CD1c-positive myeloid dendritic cell (primary cell): ENCODE measurements at regions not wholly inside any gene's neighbourhood (a gene's known extent, or its start where the extent isn't known, plus 50 kb on each side); places are given as distances from the start of the nearest gene placed in this dataset.

Source experiments
- DNase-seq: peaks from one replicate; pipeline ENCODE4 v3.0.0-alpha.2; 2016; ENCODE audit errors: extremely low spot score

DNA sequence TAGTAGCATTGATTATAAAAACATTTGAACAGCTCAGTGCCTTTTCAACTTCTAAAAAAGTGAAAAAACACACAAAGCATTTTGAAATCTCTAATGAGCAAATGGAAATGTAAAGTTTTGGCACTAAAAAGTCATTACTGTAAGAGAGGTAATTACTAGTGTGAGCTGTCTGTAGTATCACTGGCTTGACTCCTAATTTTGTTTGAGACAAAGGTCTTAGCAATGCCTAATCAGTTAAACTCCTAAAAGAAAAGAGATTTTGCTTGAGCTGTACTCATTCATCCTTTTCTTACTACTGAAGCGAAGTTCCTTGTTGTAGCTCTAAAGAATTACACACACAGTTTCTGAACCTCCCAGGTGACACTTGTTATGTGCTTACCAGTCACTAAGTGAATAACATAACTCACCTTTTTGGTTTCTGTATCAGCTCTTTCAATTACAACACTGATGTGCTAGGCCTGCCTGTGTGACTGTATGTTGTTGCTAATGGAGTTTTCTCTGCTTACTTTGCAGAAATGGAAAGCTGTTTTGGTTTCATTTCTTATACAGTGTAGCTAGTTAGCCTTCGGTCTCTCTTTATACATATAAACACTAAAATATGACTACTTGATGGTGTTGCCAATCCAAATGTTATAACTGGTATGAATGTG lies 924.4 kb upstream of the TENM4 start:
- no peak for DNase-seq

DNA sequence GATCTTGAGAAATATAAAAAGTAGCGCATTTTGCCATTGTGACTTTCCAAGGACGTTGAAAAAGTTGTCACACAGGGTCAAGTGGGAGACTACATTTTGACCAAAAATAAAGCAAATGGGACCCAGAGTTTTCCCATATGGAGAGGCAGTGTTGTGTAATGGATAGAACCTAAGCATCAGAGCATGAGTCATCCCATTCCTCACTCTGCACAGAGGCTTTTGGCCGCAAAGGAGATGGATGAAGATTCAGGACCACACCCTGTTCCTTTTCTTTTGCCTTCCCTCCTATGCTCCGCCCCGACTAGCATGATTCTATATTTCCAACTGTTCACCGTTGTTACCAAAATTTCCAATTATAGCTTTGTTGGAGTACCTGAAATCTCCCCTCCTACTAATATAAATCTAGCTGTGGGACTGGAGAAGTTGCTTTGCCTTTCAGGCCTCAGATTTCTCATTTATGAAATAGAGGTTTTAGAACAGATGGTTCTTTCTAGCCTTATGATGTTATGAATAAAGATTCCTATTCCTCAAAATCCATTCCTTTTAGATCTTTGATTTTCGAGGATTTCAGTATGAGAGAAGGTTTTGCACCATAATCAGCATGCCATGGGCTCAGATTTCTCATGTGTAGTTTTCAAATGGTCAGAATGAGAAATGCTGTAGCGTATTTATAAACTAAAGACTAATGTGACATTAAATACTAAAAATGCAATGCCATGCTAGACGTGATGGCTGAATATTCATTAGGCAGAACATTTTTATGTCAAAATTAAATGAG lies 921.9 kb upstream of the TENM4 start:
- DNase-seq = no peak

DNA sequence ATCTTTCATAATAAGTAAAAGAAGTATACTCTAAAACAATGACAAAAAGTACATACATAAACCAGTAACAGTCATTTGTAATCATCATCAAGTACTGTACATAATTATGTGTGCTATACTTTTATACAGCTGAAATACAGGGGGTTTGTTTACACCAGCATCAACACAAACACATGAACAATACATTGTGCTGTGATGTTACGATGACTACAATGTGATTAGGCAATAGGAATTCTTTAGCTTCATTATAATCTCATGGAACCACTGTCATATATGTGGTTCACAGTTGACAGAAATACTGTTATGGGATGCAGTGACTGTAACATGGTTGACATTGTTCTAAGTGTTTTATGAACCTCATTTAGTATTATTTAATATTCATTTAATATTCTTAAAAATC lies 914.4 kb upstream of the TENM4 start:
- no peak for DNase-seq

DNA sequence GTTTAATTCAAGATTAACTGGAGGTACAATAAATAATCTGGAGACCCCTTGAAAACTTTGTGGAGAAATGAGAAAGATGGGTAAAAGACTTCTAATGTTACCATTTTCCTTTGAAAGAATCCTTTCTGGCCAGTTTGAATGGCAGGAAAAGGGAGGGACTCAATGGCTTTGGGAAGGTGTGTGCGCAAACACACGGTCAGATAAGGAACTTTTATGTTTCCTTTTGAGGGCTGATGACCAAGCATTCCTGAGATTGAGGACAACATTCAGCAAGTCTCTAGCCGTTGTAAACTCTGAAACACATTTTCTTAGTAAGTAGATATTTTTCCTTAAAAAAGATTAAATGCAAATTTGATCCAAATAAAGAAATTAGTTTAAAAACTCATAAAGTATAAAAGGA lies 909.7 kb upstream of the TENM4 start:
- no peak for DNase-seq

DNA sequence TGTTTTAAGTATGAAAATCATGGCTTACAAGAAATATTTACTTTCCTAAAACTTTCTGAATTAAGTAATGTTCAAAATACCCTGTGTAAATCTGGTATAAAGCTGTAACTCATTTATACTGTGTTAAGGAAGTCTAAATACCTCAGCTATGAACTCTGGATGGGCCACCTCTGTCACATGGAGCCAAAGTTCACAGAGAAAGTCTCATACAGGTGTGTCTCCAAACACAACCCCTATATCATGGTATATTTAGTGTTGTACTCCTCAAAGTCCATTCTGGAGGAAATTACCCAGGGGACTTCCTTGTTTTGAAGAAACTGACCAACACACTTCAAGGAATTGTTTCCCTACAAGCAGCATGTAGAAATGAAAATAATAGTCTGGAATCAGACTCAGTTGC lies 909.2 kb upstream of the TENM4 start:
- no peak for DNase-seq

DNA sequence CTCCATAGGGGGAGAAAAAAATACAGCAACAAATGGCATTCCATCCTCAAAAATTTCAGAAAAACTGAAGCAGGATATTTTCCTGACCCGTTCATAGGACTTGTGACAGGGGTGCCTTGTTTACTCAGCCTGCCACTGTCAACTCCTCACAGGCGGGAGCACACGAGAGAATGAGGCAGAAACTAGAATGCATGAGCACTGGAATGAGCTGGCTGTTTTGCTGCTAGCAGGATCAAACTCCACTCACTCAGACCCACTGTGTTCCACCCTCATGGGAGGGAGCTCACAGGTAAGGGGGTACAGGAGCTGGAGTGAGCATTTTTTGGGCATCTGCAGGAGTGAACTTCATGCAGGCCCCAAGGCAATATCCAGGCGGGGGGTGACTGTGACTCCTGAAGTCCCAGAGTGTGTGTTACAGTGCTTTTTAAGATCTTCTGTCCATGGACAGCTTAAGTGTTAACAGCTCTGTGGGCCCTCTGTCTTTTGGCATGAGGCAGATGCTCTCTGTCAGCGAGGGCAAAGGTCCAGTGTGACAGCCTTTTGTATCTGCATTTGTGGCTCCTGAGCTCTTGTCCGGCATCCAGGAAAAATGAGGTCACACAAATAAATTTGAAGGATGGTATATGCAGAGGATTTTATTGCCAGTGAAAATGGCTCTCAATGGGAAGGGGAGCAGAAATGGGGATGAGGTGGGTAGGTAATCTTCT lies 905.7 kb upstream of the TENM4 start:
- no peak for DNase-seq

DNA sequence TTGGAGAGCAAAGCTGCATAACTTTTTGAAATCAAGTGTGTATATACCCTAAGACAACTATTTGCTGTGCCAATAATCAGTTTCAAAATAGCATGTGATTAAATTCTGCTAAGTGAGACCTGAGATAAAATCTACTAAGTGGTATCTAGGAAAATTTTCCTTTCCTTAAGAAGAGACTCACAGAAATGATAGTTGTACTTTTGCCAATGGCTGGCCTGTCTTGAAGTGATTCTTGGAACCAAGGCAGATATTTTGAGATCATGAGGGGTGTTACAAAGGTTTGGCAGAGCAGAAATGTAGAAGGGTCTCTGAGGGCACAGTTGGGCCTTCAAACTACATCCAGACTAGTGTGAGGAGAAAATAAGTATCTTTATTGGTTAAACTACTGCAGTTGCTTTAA lies 902.6 kb upstream of the TENM4 start:
- no peak for DNase-seq

DNA sequence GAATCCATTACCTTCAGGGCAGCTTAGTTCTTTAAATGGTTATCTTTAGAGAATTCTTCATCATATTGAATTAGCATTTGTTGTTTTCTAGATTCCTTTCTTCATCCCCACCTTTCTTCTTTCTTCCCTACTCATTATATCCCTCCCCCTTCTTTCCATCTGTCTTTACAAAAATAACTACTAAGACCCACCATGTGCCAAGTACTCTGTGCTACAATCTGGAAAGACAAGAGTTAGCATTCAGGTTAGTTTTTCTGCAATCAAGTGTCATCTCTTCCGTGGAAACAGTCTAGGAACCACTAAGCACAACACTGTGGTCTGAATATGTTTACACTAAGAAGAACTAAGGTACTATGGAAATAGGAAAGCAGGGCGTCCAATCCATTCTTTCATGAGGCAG lies 897.4 kb upstream of the TENM4 start:
- no peak for DNase-seq

DNA sequence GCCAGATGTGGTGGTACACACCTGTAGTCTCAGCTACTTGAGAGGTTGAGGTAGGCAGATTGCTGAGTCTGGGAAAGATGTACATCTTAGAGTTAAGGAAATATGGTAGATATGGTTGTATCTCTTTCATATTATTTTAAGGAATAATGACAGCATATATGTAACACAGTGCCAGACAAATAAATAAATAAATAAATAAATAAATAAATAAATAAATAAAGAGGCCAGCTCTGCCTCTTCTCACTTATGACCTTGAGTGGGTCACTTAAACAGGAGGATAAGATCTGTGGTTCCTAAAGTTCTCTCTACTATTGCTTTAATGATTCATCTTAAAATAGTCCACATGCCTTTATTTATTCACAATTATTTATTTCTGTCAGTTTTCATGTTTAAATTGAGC lies 890.9 kb upstream of the TENM4 start:
- no peak for DNase-seq

DNA sequence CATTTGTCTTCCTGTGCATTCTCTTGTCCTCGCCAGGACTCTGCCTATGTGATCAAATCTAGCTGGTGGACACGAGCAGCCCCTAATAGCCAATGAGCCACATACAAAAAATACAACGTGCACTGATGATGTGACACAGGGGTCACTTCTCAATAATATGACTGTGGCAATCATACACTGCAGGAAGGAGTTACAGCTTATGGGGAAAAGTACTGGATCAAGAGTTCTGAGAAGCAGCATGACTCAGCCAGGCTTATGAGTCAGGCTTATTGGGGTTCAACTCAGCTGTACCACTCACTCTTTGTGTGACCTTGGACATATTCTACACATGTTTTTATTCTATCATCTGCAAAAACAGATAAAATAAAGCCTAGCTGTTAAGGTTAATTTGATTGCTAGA lies 889.4 kb upstream of the TENM4 start:
- no peak for DNase-seq

DNA sequence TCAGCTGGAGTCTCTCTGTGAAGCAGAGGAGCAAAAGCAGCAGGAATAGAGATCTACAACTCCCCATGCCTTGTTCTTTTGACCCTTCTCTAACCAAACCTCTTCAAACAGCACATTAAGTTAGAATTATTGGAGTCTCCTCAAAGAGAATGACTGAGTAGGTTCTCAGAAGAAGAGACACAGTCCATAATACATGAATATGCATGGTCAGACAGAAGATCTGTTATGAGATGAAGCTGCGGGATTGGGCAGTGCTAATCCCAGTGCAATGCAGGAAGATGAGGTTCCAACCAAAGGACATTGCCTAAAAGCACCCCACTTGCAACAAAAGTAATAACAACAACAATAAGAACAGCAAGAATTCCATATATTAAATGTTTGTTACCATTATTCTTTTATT lies 887.9 kb upstream of the TENM4 start:
- no peak for DNase-seq

DNA sequence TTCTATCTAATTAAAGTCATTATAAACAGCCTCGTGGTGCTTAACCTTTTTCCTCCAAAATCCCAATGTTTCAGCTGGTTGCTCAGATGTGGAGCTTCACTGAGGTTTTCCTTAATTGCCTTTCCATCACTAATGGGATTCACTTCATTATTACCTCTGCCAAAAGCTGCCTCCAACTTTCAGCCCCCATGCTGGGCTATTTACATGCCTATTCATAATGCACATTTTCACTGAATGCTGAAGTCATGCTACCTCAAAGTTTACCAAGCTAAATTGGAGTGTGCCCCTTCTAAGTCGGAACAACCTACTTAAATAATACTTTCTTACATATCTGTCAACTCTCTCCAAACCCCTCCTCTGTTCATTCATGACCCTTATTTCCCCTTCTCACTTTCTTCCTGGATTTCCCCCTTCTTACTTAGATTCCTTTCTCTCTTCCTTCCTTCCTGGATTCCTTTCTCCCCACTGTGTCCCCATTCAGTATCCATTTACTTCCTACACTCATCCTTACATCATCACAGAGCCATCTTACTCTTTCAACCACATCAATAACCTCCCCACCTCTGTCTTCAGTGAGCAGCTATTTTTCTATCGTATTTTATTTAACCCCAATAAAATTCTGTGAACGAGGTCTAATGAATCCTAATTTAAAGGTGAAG lies 887.3 kb upstream of the TENM4 start:
- no peak for DNase-seq

DNA sequence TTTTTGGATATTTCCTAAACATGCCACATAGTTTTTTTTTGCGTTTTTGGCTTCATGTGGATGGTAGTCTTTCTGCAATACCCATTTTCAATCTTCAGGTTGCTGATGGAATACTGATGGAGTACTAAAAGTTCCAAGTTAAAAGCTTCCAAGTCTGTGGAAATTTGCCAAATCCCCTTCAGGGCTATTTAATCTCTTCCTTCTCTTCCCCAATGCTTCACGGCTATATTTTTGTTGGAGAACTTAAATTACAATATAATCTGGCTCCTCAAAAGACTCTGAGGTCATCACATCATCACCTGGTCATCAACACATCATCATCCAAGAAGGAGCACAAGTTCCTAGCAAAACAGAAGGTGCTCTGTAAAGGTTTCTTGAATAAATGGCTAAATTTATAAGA lies 881.0 kb upstream of the TENM4 start:
- DNase-seq = no peak

DNA sequence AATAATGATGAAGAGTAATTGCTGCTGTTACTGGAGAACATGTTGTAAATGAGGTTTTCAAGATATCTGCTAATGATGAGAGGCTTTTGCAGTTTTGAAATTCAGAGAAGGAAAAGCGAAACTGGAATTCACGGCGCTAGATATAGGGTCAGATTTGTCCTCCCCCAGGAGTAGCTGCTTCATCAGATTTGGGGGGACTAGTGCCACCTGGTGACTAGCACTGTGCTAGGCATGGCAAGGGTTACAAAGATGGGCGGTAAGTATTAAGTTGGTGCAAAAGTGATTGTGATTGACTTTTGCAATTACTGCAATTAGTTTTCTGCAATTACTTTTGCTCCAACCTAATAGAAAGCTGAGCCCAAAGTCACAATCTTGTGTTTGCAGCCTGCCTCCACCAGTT lies 879.9 kb upstream of the TENM4 start:
- DNase-seq = no peak

DNA sequence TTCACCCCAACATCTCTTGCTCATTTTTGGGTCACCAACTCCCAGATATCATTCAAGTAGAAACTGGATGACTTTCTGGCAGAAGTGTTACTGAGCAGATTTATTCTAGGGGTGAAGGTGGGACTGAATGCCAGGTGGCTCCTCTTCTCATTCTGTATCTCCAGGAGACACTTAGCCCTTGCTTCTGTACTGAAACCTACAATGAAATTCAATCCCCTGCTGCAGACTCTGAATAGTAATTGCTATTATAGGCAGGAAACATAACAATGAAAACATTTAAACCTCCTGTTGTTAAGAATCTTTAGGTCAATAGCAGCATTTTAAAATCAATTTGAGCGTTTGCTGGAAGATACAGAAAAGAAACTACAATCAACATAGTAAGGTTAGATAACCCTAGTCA lies 879.4 kb upstream of the TENM4 start:
- DNase-seq = no peak

DNA sequence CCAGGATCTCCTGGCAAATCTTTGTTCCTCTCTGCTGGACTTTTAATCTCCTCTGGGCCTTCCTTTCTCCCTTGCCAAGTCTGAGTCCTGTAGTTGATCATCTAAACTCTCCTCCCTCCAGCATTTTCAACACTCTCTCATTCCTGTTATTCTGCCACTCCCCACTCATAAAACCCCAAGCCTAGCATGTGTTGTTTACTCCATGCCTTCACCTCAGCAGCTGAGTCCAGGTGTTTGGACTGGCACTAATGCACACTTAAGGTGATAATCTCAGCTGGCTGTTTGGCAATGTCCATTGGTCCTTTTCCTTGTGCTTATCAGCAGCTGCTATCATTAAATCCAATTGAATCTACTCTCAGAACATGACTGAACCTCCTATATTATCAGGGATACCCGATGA lies 876.8 kb upstream of the TENM4 start:
- no peak for DNase-seq

DNA sequence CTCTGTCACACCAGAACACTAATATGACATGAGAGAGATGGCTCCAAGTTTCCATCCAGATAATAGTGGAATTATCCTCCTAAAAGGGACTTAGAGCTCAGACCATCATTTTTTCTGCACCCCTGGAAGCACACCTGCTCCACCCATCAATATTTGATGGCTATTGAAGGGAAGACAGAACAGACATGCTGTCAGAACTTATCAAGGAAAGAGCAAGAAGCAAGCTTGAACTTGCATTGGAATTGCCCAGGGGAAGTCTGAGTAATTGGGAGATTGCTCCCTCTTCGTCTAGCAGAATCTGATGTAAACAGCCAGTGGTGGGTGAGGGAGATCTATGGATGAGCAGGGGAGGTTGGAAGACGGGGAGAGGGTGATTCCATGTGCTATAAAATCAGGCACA lies 874.4 kb upstream of the TENM4 start:
- no peak for DNase-seq

DNA sequence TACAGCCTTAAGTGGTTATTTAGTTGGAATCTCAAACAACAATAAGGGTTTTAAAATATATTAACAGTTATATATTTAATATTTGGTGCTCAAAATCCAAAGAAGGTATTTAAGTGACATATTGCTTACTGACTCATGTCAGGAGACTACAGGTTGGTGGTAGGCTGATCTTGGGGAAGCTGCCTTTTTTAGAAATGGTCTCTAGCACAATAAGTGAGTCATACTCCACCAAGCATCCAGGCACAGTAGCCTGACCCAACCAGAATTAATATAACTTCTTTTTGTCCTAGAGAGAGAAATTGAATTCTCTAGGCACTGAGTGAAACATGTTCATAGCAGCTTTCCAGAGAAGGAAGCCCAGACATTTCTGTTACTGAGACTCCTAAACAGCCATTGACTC lies 868.5 kb upstream of the TENM4 start:
- no peak for DNase-seq

DNA sequence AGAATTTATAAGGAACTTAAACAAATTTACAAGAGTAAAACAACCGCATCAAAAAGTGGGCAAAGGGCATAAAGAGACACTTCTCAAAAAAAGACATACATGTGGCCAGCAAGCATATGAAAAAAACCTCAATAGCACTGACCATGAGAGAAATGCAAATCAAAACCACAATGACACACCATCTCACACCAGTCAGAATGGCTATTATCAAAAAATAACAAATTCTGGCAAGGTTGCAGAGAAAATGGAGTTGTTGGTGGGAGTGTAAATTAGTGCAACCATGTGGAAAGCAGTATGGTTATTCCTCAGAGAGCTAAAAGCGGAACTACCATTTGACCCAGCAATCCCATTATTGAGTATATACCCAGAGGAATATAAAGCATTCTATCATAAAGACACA lies 866.8 kb upstream of the TENM4 start:
- no peak for DNase-seq

DNA sequence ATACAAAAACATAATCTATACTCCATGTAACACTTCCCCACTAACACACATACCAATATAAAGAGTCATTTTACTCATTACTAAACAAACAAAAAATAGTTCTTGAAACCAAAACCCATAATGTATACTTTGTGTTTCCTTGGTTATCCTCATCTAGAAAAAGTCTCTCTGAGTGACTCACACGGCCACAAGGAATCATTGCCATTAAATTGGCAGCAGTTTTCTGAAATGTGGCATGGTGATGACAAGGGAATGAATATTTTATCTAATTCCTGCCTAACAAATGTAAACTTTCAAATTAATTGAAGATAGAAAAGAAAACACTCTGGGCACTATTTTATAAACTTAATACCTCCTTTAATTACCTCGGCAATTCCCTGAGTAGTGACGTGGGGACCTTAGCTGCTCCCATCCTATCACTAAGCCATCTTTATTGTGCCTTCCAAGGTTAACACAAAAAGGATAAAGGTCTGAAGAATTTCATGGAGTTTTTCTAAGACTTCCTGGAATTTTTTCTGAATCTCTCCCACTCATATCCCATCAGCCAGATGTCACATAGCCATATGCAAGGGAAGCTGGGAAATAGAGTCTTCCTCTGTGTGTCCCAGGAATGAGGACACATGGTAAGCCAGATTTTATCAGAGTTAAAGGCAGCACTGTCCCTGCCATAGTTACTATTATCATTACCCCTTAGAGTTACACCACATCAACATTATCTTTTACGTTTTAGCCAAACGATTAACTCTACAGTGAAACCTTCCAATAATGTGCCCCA lies 857.2 kb upstream of the TENM4 start:
- no peak for DNase-seq

DNA sequence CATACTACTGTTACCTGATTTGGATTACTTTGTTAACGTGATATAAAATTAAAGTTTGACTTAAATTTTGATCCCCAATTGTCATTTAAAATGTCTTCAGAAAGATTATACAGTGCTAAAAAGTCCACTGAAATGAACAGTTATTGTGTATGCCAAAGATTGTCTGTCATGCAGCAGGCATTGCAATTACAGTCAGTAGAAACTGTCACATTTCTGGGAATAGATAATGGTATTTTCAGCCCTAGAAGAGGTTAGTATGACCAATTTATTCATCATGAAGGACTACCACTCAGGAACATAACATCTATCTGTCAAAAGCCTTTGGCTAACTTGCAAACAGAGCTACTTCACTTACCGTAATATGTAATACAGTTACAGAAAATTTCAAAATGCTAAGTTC lies 852.5 kb upstream of the TENM4 start:
- DNase-seq = no peak
